Fibroblast of skin of right biceps (primary cell): ENCODE measurements at regions not wholly inside any gene's neighbourhood (a gene's known extent, or its start where the extent isn't known, plus 50 kb on each side); places are given as distances from the start of the nearest gene placed in this dataset.
A peak's percentile ranks its signal among the peaks of the same experiment; 100 is the strongest.

Experiments
- DNase-seq: peaks from one replicate; pipeline ENCODE4 v3.0.0-alpha.2; 2013

DNA sequence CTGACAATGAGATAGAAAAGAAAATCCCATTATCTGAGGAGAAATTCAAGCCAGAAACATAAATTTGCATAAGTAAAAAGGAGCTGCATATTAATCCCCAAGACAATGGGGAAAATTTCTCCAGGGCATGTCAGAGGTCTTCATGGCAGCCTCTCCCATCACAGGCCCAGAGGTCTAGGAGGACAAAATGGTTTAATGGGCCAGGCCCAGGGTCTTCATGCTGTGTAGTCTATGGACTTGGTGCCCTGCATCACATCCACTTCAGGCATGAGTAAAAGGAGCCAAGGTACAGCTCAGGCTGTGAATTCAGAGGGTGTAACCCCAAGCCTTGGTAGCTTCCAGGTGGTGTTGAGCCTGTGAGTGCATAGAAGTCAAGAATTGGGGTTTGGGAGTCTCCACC lies 1097.2 kb upstream of the RAG2 start:
- DNase-seq = no peak

DNA sequence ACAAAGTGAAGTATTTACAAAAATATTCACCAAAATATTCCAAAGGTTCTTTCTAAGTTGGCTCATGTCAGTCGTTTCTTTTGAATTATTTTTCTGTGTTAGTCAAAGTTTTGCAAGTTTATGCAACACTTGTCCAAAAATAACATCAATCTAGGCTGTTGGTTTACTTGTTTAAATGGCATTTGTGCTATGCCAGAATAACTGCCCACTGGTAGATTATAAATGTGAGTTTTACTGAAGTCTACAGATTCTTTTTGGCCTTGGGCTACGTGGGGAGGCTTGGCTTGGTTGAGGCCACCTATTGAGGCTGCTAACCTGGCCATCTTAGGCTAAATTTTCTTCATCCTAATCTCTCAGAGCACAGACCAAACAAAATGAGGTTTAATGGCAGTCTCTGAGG lies 1091.9 kb upstream of the RAG2 start:
- peak; percentile 9 for DNase-seq

DNA sequence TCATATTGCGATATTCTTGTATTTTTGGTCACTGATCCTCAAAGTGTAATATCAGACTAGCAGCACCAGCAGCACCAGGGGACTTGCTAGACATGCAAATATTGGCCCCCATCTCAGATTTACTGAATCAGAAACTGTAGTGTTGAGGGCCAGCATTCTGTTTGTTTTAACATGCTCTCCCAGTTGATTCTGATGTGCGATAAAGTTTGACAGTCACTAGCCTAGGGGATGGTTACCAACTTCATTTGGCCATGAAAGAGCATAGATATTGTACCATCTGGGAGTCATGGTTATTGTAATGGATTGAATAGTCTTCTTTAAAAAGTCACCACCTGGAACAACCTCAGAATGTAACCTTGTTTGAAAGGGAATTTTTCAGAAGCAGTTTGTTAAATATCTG lies 1090.4 kb upstream of the RAG2 start:
- no peak for DNase-seq

DNA sequence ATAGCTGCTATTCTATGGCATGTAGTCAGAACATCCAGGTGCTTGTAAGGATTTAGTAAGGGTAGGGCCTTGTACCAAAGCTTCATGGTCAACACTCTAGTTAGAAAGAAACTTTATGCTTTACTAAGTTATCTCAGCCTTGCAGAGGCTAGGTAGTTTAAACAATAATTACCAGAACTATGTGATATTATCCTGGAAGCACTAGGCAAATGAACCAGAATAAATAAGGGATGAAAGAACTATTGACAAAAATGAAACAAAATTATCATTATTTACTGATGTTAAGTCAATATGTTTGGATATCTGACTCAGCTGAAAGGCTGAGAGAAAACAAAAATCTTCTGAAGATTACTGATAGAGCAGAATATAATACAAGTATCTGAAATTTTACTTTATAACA lies 1089.1 kb upstream of the RAG2 start:
- DNase-seq = no peak

DNA sequence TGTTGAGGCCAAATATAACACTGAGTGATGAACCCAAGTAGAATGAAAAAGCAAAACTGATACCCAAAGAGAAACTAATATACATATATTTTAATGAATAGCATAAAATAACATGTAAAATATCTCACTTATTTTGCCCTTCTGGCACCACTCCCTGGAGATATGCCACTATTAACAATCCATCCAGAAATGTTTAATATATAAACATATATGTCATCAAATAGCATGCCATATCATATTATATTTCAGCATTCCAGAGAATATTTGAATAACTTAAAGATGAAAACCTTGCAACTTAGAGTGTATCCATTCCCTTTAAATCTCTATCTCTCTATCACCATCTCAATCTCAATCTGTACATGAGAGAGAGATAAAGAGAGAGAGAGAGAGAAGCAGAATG lies 1073.3 kb upstream of the RAG2 start:
- DNase-seq = peak; percentile 39

DNA sequence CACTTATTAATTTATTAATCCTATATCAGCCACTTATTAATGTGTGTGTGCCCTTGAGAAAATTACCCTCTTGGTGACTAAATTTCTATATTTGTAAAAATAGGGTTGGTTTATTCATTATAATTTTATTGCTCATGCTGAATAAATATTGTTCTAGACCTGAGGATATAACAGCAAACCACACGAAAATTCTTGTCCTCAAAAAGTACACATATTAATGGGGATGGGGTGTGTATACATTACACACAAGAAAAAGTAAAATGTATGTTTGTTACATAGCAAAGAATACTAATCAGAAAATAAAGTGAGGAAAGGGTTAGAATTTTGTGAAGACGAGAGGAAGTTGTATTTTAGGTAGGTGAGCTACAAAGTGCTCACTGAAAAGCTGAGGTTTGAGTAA lies 1068.9 kb upstream of the RAG2 start:
- DNase-seq = no peak

DNA sequence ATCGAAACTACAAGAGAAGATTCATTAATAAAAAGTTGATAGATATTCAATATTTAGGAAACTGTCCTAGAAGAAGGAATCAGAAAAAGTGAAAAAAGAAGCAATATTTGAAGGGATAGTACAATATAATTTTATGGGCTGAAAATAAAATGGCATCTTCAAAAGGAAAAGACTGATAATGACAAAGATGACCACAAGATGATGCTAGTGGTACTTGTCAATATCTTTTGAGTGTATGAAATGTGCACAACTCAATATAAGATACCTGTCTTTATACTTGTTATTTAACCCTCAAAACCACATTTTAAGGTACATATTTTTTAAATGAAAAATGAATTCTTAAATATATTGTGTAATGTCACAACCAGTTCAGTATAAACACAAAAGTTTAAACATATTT lies 1059.6 kb upstream of the RAG2 start:
- DNase-seq = peak; percentile 21

DNA sequence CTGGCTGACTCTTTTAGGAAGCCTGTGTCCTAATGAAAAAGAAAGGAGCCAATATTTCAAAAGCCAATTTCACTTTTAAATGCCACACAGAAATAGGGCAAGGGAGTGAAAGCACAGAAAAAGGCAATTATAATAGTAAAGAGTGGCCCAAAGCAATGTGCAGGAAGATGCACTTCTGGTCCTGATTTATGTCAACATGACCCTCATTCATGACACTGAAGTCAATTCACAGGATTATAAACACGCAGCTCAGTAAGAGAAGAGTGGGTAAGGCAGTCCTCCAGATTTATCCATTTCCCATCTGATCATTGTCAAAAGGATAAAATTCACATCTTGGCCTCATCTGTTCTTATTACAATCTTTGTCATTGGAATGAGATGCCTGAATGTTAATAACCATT lies 1049.7 kb upstream of the RAG2 start:
- no peak for DNase-seq

DNA sequence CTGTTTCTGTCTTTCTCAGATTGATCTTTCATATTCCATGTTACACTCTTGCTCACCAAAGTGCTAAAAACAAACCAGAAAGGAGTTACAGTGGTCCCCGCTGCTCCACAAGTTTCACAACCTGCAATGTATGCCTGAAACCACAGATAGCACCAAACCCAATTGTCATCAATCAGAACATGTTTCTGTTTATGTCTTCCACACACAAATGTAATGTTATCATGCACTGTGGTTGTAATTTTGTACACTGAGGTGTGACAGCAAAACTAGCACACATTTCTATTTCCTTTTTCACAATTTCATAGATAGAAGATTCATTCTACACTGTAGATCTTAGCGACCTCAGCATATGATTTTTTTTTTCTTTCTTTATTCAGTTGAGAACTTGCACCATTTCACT lies 1045.9 kb upstream of the RAG2 start:
- DNase-seq = no peak

DNA sequence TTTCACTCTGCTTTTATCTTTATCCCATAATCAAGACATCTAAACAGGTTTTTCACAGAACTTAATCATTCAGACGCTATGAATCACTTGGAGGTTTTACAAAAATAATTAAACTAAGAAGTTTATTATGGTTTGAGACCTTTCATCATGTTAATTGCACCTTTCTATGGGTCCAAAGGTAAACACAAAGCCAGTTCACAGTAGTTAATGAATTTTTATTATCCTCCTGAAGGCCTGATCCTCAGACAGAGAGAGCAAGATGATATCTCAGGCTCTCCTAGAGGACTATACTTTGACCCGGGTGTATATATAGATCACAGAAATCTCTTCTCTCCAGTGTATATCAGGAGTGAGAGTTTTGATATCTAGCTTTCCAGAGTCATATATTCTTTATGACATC lies 1044.3 kb upstream of the RAG2 start:
- no peak for DNase-seq

DNA sequence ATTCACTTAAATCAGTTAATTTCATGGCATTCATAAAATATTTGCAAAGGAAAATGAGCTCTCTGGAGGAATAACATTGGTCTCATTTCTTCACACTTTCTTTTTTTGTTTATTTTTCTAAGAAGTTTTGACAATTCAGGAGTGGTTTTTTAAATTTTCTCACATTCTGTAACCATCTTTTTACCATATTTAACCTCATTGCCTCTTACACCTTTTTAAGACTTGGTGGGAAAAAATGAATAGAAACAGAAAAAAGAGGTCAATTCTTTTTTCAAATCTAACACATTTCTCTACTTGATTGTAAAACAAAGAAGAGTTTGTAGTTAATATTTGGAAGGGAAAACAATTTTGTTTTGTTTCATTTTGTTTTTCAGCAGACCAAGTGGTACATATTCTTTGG lies 1034.7 kb upstream of the RAG2 start:
- no peak for DNase-seq

DNA sequence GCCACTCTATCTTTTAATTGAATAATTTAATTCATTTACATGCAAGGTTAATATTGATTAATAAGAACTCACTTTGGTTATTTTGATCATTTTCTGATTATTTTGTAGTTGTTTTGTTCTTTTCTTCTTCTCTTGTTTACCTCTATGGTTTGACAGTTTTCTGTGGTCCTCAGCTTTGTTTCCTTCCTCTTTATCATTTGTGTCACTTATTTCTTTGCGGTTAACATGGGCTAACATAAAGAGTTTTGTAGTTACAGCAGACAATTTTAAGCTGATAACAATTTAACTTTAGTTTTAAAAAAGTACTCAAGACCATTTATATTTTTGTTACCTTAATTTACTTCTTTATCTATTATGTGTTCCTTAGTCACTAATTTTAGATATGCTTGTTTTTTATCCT lies 1032.8 kb upstream of the RAG2 start:
- no peak for DNase-seq

DNA sequence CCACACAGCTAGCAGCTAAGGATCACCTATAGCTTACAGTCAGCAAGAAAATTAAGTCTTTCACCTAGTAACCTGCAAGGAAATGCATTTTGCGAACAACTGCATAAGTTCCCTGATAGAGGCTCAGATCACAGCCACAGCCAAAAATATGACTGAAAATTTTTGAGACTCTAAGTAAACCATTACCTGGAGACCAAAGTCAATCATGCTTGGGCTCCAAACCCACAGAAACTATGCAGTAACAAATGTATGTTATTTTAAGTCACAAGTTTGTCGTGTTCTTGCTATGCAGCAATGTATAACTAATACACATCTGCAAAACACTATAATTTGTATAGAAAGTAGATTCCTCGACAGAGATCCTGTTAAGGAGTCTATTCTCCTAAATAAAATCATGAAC lies 1025.7 kb upstream of the RAG2 start:
- DNase-seq = no peak

DNA sequence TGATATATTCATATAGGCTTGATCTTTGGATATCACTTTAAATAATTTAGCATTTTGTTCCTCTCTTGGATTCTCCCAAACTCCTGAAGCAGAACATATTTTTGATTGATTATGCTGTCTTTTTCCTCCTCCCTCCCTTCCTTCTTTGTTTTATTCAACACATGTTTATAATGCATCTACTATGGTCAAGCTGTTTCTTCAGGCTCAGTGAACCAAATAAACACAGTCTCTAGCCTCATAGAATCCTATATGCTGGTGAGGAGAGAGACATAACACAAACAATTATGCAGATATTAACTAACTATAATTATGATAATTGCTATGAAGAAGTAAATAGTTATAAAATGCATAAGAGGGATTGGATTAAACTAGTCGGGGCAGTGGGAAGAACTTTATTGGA lies 1023.6 kb upstream of the RAG2 start:
- DNase-seq = no peak

DNA sequence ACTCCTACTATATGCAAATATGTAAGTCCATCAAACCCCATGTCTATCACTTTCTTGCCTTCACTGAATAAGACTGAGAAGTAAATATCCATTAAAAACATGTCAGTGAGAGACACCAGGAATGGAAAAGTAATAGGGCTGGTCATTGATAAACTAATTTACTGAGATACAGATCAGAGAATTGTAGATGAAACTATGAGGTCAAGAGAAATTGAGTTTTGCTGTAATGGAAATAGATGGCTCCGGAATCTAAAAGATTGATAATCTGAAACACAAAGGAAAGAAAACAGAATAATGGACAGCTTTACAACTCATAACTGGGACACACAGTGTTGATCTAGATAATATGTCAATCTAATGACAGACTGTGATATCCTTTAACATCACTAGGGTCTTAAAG lies 1018.3 kb upstream of the RAG2 start:
- no peak for DNase-seq

DNA sequence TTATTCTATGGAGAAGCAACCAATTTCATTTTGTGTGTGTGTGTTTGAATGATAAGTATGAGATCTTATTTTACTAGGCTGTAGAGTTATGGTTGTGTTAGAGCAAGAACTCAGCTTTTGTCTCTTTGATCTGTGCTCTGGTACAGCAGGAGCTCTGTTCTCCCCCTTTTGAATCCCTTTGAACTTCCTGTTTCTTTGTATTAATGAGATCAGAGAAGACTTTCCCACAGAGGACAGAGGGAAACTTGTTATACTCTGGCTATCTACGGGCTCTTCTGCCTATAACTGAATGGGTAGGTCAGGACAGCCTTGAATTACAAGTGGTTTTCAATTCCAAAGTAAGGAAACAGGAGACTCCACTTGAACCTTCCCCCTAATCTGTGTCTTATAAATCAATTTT lies 1015.0 kb upstream of the RAG2 start:
- no peak for DNase-seq

DNA sequence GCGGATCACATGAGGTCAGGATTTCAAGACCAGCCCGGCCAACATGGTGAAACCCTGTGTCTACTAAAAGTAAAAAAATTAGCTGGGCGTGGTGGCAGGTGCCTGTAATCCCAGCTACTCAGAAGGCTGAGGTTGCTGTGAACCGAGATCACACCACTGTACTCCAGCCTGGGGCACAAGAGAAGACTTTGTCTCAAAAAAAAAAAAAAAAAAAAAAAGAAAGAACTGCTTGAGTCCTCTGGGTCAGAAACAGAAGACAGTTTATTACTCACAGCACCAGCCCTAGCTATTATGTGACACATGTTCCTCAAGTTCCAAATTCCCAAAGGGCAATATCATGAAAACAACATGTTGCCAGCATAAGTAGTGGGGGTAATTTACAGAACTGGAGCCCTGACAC lies 1014.1 kb upstream of the RAG2 start:
- no peak for DNase-seq

DNA sequence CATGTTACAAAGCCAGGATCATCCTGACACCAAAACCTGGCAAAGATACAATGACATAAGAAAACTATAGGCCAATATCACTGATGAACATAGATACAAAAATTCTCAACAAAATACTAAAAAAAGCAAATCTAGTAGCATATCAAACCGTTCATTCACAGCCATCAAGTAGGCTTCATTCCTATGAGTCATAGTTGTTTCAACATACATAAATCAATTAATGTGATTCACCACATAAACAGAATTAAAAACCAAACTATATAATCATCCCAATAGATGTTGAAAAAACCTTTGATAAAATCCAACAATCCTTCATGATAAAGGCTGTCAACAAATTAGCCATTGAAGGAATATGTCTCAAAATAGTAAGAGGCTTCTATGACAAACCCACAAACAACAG lies 1007.2 kb upstream of the RAG2 start:
- DNase-seq = peak; percentile 52

DNA sequence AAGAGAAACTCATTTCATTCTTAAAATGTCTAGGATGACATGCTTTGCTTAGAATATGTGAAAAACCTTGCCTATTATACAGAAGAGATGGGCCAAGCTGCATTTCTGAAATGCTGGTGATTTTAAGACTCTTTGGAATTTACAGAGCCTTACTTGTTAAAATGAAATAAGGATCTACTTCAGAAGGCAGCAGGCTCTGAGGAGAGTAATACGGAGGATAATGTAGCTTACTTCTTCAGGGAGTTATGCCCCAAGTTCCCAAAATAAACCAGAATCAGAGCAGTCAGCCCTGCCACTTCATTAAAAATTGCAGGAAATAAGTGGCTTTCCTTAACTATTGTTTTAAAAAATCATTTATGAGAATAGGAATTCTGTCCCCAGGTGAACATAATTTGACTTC lies 1000.3 kb upstream of the RAG2 start:
- no peak for DNase-seq

DNA sequence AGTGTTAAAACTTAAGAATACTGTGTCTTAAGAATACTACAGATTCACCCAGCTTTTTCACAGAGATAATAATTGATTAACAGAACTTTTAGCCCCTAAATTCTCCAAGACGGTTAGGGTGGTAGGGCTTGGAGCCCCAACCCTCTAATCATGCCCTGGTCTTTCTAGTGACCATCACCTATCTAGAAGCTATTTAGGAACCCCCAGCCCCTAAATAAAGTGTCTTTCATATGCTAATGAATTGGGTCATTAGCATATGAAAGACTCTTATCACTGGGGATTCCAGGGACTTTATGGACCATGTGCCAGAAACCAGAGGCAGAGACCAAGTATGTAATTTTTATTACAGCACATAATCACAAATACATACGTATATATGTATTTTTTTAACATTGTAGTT lies 999.7 kb upstream of the RAG2 start:
- DNase-seq = no peak

DNA sequence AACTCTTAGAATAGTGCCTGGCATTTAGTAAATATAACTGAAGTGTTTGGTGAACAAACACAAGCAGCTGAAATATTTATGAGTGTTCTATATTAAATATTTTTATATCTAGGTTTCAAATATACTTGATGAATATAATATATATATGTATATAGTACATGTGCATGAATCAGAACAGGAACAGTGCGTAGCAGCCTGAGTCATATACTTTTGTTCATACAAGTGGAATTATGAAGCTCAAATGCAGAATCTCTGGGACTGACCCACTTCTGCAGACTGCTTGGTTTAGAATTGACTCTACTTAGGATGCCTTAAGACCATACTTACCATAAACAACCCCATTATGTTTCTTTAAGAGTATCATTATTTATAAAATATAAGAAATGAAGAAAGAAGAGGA lies 997.8 kb upstream of the RAG2 start:
- DNase-seq = peak; percentile 9

DNA sequence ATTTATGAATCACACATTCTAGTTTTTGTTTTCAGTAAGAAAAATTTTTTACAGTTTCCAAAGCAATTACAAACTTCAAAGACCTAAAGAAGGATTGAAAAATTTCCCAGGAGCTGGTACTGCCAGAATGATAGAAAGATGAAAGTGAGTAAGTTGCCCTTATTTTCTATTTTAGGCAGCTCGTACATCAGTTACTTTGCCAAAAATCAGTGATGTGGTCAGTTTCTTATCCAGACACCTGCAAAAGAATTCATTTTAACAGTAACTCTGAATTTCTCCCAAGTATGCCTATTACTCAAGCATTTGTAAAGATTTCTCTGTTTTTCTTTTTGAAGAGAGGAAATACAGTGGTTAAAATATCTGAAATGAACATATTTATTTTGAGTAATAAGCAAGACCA lies 976.3 kb upstream of the RAG2 start:
- DNase-seq = no peak

DNA sequence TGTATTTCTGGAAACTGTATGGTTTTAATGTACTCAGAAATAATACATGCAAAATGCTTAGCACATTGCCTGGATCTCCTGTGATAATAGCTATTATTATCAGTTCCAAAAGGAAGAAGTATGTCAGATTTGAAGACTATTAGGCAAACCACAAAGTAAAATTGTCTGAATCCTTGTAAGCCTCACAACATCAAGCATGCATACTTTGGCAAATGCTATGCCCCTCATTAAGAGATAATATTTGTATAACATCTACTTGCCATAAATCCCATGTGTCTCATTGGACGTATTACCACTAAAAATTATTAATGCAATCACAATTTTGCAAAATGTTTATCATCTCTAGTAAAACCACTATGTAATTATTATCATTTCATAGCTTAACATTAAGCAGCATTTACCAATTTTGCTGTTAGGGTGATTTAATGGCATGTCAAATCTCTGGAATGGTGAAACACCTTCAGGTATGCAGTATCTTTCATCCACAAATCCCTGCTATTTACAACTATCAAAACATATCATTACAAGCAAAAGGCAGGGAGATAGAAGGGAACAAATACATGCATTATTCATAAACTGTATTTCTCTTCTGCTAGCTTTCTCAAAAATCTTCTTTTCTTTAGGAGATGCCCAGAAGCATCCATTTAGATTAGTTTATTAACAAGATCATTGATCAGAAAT lies 974.6 kb upstream of the RAG2 start:
- peak; percentile 11 for DNase-seq

DNA sequence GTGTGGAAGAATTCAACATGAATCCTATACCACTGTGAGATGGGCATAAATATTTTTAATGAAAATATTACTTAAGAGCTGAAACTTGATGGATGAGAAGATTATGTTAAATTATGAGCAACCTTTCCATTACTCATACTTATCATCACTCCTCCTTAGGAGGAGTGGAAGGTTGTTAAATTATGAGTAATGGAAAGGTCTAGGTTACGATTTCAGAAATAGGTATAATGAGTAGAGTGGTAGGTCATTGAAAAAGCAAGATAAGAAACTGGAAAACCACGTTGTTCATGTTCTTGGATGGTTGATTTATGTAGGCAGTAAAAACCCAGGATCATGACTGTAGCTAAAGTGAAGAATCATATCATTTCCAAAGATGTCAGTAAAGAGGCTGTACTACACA lies 973.2 kb upstream of the RAG2 start:
- peak; percentile 6 for DNase-seq

DNA sequence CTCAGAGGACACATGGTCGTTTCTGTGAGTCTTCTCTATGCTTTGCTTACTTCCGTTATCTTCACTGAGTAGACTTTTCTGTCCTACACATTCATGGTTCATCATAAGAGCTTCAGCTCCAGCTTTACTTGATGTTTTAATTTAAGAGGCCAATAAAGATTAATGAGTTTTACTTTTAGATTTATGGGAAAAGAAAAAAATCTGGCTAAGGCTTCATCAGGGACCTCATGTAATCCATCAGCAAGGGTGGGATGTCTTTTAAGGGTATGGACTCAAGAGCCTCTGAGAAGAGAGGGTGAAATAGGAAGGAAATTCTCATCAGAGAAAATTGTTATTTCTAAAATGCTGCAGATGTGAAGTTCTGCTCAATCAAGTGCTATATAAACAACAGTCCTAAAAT lies 963.0 kb upstream of the RAG2 start:
- no peak for DNase-seq

DNA sequence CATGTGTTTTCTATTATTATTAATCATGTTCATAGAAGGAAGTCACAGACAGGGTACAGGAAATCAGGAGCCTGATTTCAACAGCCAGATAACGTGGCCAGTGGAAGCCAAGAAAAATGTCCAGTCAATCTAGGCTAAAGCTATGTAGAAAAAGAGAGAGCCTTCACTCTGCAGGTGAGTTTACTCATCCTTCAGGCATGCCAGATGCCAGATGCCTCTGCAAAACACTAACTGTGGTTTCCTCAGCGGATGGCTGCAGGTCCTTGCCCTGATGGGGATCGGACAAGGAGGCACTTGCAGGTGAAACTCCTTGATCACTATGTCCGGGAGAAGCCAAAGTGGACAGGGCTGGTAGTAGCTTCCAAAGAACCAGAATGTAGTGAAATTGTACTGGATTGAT lies 962.3 kb upstream of the RAG2 start:
- no peak for DNase-seq
